NCI-H1048 (cell line): ENCODE measurements at regions not wholly inside any gene's neighbourhood (a gene's known extent, or its start where the extent isn't known, plus 50 kb on each side); places are given as distances from the start of the nearest gene placed in this dataset.

Experiments
- DNase-seq: peaks from one replicate; lab custom pipeline; 2025; lab: John Stamatoyannopoulos, UW

DNA sequence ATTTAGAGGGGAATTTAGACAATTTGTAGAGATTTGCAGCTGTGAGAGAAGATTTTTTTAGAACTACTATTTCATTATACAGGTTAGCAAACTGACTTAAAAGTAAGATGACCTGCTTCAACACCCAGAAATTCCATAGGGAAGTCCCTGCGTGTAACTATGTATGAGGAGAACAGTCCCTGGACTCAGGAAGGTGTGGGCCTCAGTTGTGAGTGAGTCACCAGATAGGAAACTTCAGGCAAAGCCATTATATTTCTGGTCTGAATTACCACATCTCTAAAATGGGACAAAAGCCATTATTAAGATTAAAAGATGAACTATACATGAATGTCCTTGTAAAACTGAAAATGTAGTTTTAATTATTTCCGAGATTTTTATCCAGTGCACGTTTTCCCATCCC, 488.3 kb upstream of the GOLIM4 start:
- no peak for DNase-seq

- no peak for DNase-seq
Observed at GRCh38 chr3:168582503-168582902, 486.8 kb upstream of the GOLIM4 start.

- DNase-seq = no peak
Observed at GRCh38 chr3:168581771-168582225, 486.1 kb upstream of the GOLIM4 start.

DNA sequence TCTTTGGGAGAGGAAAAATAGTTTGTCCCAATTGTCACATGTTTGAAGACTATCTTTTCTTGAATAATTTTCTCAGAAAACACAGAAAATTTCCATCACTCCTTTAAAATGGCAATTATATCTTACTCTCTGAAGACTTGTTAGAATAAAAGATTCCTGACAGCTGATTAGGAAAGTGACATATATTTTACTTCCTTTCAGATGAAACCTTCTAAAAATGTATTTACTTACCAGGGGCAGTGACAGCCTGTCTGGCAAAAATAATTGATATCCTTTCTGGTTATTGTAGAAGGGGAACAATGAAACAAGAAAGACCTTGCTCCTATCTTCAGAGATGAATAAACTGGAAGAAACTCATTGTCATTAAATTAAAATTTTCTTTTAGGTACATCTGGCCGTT, 483.3 kb upstream of the GOLIM4 start:
- DNase-seq = no peak

GRCh38 chr3:168575750-168576149, 480.0 kb upstream of the GOLIM4 start:
- DNase-seq = no peak

GRCh38 chr3:168574455-168575158, 478.9 kb upstream of the GOLIM4 start:
- DNase-seq = no peak

- no peak for DNase-seq
Observed at GRCh38 chr3:168570404-168571155, 474.9 kb upstream of the GOLIM4 start.

DNA sequence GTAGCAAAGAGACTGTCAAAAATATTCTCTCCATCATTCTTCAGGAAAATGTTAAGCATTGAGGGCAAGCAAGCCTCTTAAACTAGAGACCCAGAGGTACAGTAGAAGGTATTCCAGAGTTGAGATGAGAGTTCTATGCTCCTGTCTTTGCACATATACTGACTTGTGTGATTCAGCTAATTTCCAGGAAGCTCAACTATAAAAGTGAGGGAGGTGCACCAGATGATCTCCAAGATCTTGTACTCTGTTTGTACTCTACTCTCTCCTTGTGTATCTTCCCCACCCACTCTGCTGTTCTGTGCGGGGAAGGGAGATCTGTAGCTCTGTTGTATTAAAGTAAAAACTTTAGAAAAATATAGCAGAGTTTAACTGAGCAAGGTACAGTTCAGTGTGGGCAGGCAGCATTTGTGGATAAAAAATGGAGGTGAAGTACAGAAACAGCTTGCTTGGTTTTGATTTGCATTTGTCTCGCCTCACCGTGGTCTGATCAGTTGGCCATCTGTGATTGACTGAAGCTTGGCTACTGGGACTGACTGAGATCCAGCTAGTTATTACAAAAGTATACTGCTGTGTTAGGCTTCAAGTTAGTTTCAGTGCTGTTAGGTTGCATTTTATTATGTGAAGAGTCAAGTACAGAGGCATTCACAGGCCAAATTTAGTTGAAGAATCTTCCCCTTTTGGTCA, 463.1 kb upstream of the GOLIM4 start:
- no peak for DNase-seq

- no peak for DNase-seq
Observed at GRCh38 chr3:168552251-168552650, 456.5 kb upstream of the GOLIM4 start.

GRCh38 chr3:168548719-168549118, 453.0 kb upstream of the GOLIM4 start:
- DNase-seq = no peak

GRCh38 chr3:168546707-168547106, 451.0 kb upstream of the GOLIM4 start:
- DNase-seq = no peak

GRCh38 chr3:168545591-168545990, 449.9 kb upstream of the GOLIM4 start:
- no peak for DNase-seq

DNA sequence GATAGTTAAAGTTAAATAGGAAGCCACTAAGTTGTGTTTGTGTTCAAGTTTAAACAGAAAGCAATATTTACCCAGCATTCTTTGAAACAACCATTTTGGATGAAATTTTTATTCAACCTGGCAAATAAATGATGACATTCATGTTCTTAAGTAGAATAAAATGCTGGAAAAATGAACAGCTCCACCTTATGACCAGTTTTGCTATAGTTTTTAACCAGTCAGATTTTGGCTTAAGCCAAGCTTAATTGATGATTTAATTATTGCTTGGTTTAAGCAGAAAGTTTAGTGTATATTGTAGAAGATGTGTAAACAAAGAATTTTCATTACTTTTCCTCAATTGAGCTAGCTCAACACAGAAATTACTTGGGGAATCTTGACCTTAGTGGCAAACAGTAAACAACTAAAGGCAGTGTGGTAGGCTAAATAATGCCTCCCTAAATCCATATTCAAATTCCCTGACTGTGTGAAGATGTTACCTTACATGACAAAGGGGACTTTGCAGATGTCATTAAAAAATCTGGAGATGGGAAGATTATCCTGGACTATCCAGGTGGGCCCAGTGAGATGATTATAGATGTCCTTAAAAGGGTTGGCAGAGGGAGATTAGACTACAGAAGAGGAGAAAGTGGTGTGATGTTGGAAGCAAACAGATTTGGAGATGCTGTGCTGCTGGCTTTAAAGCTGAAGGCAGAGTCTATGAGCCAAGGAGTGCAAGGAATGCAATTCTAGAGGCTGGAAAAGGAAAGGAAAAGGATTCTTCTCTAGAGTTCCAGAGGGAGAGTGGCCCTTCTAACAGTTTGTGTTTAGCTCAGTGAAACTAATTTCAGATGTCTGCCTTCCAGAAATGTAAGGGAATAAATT, 448.6 kb upstream of the GOLIM4 start:
- DNase-seq = no peak

DNA sequence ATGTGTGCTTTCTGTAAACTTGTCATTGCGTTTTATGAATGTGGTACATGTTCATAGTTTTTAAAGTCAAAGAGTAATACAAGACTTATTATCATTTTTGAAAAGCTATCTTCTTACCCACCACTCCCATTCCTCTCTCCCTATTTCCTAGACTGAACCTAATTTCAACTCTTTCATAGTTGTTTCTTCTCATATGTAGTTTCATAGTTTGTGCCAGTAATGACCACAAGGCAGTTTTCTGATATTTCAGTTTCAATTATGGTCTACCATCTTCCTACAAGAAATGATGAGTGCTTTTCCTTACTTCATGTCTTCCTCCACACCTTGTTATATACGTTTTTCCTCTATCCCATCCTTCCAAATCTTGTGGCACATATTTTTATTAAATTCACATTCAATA, 445.0 kb upstream of the GOLIM4 start:
- no peak for DNase-seq

DNA sequence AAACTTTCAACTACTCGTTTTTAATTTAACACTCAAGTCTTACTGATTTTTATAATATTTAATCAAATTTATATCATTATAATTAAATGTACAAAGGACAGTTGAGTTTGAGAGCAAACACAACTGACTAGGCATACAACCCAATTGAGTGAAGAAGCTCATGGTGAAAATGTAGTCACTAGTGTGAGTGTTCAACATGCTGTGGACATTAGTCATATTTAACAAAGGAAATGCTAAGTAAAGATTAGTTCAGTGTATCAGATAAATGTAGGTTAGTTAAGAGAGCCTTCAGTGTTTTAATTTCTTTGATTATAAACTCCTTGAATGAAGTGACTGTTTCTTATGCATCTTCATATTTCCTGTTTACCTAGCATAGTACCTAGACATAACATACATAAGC, 444.2 kb upstream of the GOLIM4 start:
- no peak for DNase-seq

- no peak for DNase-seq
Observed at GRCh38 chr3:168534761-168535160, 439.0 kb upstream of the GOLIM4 start.

GRCh38 chr3:168533600-168533999, 437.9 kb upstream of the GOLIM4 start:
- DNase-seq = no peak

- no peak for DNase-seq
Observed at GRCh38 chr3:168532135-168532534, 436.4 kb upstream of the GOLIM4 start.

- DNase-seq = no peak
Observed at GRCh38 chr3:168531116-168531515, 435.4 kb upstream of the GOLIM4 start.

DNA sequence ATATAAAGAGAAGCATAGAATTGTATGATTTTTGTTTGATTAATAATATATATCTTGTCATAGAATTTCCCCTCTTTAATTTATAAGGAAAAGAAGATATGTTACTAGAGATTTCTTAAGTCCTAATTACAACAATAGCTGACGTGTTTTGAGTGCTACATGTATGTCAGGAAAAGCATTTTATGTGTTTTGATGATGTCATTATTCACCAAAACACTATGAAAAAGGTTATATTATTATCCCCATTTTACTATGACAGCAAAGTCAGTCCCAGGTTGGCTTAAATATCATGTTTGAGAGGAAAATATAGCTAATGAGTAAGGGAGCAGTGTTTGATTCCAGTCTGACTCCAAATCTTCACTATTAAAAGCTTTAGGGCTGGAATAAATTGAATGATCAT, 428.4 kb upstream of the GOLIM4 start:
- no peak for DNase-seq

DNA sequence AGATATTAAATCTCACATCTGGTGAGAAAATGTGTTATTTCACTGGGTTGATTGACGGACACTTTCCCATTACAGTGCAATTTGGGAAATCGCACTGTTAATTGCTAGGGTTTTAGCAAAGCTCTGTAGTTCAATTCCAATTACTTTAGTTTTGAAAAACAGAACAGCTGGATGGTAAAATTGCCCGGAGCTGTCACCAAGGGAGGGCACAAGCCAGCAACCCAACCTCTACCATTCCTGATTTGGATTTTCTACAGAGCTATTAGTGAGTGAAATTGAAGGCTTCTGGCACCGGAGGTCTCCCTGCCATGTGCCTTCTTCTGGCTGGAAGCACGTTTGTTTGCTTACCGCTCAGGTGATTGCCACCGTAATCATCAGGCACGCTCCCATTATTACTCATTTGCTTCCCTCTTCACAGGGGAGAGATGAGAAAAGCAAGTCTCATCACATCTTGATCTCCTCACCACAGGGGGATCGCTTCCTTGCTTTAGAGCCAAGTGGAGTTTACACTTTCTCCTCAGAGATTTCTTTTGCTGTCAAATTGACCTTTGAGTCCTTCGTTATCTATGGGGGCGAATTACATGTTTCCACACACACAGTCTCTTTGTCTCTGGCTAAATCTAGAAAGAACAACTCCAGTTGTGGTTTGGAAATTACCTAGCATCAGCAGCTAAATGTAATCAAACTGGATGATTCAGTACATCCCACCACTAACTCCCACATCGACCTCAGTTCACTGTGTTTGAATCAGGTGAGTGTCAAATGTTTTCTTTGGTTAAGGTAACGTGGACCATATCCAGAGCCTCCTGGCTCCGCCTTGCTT, 421.7 kb upstream of the GOLIM4 start:
- no peak for DNase-seq
